ENCODE measurements at regions not wholly inside any gene's neighbourhood (a gene's known extent, or its start where the extent isn't known, plus 50 kb on each side); places are given as distances from the start of the nearest gene placed in this dataset.
A peak's percentile ranks its signal among the peaks of the same experiment; 100 is the strongest.

- TF ChIP-seq CSRNP3 (CRISPR knock-in tag; IDR thresholded peaks at IDR 0.05) (no peak), ISL1 (CRISPR knock-in tag; IDR thresholded peaks at IDR 0.05) (no peak), ZC3H10 (CRISPR knock-in tag; IDR thresholded peaks at IDR 0.05) (peak; percentile 54; the same call in 1 of the 2 replicates), POU6F1 (CRISPR knock-in tag; IDR thresholded peaks at IDR 0.05; ENCODE audit: borderline replicate concordance, low read depth) (peak; percentile 56; the same call in 1 of the 2 replicates), TOX (CRISPR knock-in tag; IDR thresholded peaks at IDR 0.05; ENCODE audit: borderline replicate concordance) (peak; percentile 86), RARB (CRISPR knock-in tag; IDR thresholded peaks at IDR 0.05) (peak; percentile 48; the same call in 1 of the 2 replicates)
- peak; percentile 94 for ATAC-seq
Measured at GRCh38 chr1:172746091-172746949, 87.4 kb downstream of the FASLG start.

GRCh38 chr1:172748201-172748600, 89.3 kb downstream of the FASLG start:
- TF ChIP-seq TOX (CRISPR knock-in tag; IDR thresholded peaks at IDR 0.05; ENCODE audit: borderline replicate concordance) (no peak), GLIS3 (CRISPR knock-in tag; IDR thresholded peaks at IDR 0.05) (no peak)
- ATAC-seq, result no peak

- no peak for TF ChIP-seq PATZ1 (CRISPR knock-in tag; IDR thresholded peaks at IDR 0.05; ENCODE audit: borderline replicate concordance)
- no peak for TF ChIP-seq SNAI2 (CRISPR knock-in tag; IDR thresholded peaks at IDR 0.05)
- TF ChIP-seq ISL1 (CRISPR knock-in tag; IDR thresholded peaks at IDR 0.05), result no peak
- no peak for TF ChIP-seq BACH2 (CRISPR knock-in tag; IDR thresholded peaks at IDR 0.05; ENCODE audit: borderline replicate concordance)
- no peak for TF ChIP-seq ZNF565 (CRISPR knock-in tag; conservative IDR thresholded peaks at IDR 0.05; ENCODE audit: low read depth)
- no peak for TF ChIP-seq PPARA (CRISPR knock-in tag; IDR thresholded peaks at IDR 0.05; ENCODE audit: borderline replicate concordance)
- TF ChIP-seq RARB (CRISPR knock-in tag; IDR thresholded peaks at IDR 0.05), result no peak
- no peak for TF ChIP-seq OSR1 (CRISPR knock-in tag; IDR thresholded peaks at IDR 0.05)
- ATAC-seq, result no peak
Measured at GRCh38 chr1:172751683-172752082, 92.8 kb downstream of the FASLG start.

GRCh38 chr1:172753964-172754363, 95.1 kb downstream of the FASLG start:
- ATAC-seq, result no peak
- TF ChIP-seq TCF4 (CRISPR knock-in tag; IDR thresholded peaks at IDR 0.05; ENCODE audit: borderline replicate concordance), result no peak
- TF ChIP-seq ISL1 (CRISPR knock-in tag; IDR thresholded peaks at IDR 0.05), result no peak
- TF ChIP-seq CREB5 (CRISPR knock-in tag; IDR thresholded peaks at IDR 0.05; ENCODE audit: low read depth), result no peak
- no peak for TF ChIP-seq PPARA (CRISPR knock-in tag; IDR thresholded peaks at IDR 0.05; ENCODE audit: borderline replicate concordance)
- TF ChIP-seq POU6F1 (CRISPR knock-in tag; IDR thresholded peaks at IDR 0.05; ENCODE audit: borderline replicate concordance, low read depth), result no peak
- no peak for TF ChIP-seq BACH2 (CRISPR knock-in tag; IDR thresholded peaks at IDR 0.05; ENCODE audit: borderline replicate concordance)
- no peak for TF ChIP-seq ZNF8 (CRISPR knock-in tag; IDR thresholded peaks at IDR 0.05)
- TF ChIP-seq TSHZ2 (CRISPR knock-in tag; IDR thresholded peaks at IDR 0.05), result no peak
- no peak for TF ChIP-seq CSDC2 (CRISPR knock-in tag; IDR thresholded peaks at IDR 0.05)
- TF ChIP-seq ZFP3 (CRISPR knock-in tag; IDR thresholded peaks at IDR 0.05), result no peak
- no peak for TF ChIP-seq GLIS3 (CRISPR knock-in tag; IDR thresholded peaks at IDR 0.05)
- no peak for TF ChIP-seq PATZ1 (CRISPR knock-in tag; IDR thresholded peaks at IDR 0.05; ENCODE audit: borderline replicate concordance)
- no peak for TF ChIP-seq ZC3H10 (CRISPR knock-in tag; IDR thresholded peaks at IDR 0.05)
- TF ChIP-seq TOX (CRISPR knock-in tag; IDR thresholded peaks at IDR 0.05; ENCODE audit: borderline replicate concordance), result no peak
- no peak for TF ChIP-seq ARNTL (CRISPR knock-in tag; IDR thresholded peaks at IDR 0.05; ENCODE audit: borderline replicate concordance, low read depth)
- no peak for TF ChIP-seq OSR1 (CRISPR knock-in tag; IDR thresholded peaks at IDR 0.05)
- TF ChIP-seq ZNF70 (CRISPR knock-in tag; IDR thresholded peaks at IDR 0.05), result no peak
- no peak for TF ChIP-seq ZNF565 (CRISPR knock-in tag; conservative IDR thresholded peaks at IDR 0.05; ENCODE audit: low read depth)
- TF ChIP-seq SNAI2 (CRISPR knock-in tag; IDR thresholded peaks at IDR 0.05), result no peak
